ENCODE measurements at regions not wholly inside any gene's neighbourhood (a gene's known extent, or its start where the extent isn't known, plus 50 kb on each side); places are given as distances from the start of the nearest gene placed in this dataset.
A peak's percentile ranks its signal among the peaks of the same experiment; 100 is the strongest.

DNA sequence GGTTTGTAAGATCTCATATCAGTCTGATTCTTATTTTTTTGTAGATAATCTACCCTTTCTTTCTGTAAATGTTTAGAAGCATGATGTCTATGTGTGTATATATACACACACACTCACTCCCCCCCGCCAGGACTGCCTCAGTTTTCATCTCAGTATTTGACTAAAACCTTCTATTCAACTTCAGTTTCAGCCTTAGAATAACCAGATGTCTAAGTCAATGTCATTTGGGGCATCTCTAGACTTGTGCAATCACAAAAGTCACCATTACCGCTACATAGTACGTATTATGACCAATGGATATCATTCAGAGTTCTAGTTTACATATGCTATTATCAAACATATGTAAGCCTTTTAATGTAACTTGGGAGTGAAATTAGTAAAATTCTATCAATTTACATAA is 53.3 kb upstream of the BOLA1 start (continued):
- TF ChIP-seq, protein P1, sequence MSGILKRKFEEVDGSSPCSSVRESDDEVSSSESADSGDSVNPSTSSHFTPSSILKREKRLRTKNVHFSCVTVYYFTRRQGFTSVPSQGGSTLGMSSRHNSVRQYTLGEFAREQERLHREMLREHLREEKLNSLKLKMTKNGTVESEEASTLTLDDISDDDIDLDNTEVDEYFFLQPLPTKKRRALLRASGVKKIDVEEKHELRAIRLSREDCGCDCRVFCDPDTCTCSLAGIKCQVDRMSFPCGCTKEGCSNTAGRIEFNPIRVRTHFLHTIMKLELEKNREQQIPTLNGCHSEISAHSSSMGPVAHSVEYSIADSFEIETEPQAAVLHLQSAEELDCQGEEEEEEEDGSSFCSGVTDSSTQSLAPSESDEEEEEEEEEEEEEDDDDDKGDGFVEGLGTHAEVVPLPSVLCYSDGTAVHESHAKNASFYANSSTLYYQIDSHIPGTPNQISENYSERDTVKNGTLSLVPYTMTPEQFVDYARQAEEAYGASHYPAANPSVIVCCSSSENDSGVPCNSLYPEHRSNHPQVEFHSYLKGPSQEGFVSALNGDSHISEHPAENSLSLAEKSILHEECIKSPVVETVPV (CRISPR knock-in tag; IDR thresholded peaks at IDR 0.05), result no peak
- no peak for TF ChIP-seq PPARA (CRISPR knock-in tag; IDR thresholded peaks at IDR 0.05; ENCODE audit: borderline replicate concordance)
- no peak for TF ChIP-seq ZNF70 (CRISPR knock-in tag; IDR thresholded peaks at IDR 0.05)
- TF ChIP-seq RARB (CRISPR knock-in tag; IDR thresholded peaks at IDR 0.05), result no peak

DNA sequence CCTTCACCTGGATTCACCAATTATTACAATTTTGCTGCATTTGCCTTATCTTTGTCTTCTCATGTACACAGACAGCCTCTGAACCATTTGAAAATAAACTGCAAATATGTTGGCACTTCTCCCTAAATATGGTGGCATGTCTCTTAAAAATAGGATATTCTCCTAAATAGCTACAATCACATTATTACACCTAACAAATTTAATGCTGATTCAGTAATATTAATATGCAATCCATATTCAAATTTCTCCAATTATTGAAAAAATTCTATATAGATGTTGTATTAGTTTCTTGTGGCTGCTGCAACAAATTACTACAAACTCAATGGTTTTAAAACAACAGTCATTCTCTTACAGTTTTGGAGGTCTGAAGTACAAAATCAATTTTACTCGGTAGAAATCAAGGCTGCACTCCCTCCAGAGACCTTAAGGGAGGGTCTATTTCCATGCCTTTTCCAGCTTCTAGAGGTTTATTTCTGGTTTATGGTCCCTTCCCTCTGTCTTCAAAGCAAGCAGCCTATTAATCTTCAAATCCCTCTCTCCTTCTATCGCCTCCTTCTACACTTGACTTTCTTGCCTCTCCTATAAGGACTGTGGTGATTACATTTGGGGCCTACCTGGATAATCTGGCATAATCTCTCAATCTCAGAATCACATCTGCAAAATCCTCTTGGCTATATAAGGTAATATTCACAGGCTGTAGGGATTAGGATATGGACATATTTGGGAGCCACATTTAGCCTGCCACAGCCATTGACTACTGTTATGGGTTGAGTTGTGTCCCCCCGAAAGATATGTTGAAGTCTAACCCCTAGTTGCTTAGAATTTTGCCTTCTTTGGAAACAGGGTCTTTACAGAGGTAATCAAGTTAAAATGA is 52.5 kb upstream of the BOLA1 start:
- no peak for ATAC-seq
- TF ChIP-seq GLIS3 (CRISPR knock-in tag; IDR thresholded peaks at IDR 0.05) (no peak), ZC3H10 (CRISPR knock-in tag; IDR thresholded peaks at IDR 0.05) (peak; percentile 10; the same call in 1 of the 2 replicates), ESRRG (CRISPR knock-in tag; IDR thresholded peaks at IDR 0.05) (no peak), ISL1 (CRISPR knock-in tag; IDR thresholded peaks at IDR 0.05) (no peak)

DNA sequence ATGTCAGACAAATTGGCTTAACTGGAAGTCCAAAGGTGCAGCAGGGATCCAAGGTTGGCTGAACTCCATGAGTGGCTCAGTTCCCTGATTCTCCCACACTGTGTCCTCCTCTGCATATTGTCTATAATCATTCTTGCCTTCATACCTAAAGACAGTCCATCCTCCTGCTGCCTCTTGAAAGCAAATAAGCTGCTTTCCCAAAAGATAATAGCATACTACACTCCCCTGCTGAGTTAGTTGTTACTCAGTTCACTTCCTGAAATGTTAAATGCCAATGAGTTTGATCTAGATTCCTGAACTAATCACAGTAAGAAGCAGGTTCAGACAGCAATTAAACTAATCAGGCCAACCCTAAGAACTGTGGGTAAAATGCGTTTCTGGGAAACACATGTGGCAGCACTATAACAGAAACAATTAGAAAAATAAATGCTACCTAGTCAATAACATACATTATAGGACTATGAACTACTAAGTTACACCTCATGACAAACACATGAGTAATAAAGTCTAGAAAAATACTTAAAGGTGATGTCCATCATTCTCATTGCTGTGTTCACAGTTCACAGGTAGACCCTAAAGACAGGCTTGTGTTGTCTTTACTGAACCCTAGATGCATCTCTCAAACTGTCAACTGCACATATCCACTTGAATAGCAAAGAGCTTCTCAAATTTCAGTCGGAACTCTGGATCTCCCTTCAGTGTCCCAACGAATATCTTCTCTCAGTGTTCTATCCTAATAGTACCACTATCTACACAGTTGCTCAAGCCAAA is 50.8 kb upstream of the BOLA1 start:
- no peak for ATAC-seq
- TF ChIP-seq, protein P2, sequence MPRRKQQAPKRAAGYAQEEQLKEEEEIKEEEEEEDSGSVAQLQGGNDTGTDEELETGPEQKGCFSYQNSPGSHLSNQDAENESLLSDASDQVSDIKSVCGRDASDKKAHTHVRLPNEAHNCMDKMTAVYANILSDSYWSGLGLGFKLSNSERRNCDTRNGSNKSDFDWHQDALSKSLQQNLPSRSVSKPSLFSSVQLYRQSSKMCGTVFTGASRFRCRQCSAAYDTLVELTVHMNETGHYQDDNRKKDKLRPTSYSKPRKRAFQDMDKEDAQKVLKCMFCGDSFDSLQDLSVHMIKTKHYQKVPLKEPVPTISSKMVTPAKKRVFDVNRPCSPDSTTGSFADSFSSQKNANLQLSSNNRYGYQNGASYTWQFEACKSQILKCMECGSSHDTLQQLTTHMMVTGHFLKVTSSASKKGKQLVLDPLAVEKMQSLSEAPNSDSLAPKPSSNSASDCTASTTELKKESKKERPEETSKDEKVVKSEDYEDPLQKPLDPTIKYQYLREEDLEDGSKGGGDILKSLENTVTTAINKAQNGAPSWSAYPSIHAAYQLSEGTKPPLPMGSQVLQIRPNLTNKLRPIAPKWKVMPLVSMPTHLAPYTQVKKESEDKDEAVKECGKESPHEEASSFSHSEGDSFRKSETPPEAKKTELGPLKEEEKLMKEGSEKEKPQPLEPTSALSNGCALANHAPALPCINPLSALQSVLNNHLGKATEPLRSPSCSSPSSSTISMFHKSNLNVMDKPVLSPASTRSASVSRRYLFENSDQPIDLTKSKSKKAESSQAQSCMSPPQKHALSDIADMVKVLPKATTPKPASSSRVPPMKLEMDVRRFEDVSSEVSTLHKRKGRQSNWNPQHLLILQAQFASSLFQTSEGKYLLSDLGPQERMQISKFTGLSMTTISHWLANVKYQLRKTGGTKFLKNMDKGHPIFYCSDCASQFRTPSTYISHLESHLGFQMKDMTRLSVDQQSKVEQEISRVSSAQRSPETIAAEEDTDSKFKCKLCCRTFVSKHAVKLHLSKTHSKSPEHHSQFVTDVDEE (CRISPR knock-in tag; IDR thresholded peaks at IDR 0.05), result no peak
- no peak for TF ChIP-seq BACH2 (CRISPR knock-in tag; IDR thresholded peaks at IDR 0.05; ENCODE audit: borderline replicate concordance)
- TF ChIP-seq RARB (CRISPR knock-in tag; IDR thresholded peaks at IDR 0.05), result no peak
- TF ChIP-seq ZNF8 (CRISPR knock-in tag; IDR thresholded peaks at IDR 0.05), result no peak
- TF ChIP-seq TCF4 (CRISPR knock-in tag; IDR thresholded peaks at IDR 0.05; ENCODE audit: borderline replicate concordance), result no peak
- TF ChIP-seq, protein P3, sequence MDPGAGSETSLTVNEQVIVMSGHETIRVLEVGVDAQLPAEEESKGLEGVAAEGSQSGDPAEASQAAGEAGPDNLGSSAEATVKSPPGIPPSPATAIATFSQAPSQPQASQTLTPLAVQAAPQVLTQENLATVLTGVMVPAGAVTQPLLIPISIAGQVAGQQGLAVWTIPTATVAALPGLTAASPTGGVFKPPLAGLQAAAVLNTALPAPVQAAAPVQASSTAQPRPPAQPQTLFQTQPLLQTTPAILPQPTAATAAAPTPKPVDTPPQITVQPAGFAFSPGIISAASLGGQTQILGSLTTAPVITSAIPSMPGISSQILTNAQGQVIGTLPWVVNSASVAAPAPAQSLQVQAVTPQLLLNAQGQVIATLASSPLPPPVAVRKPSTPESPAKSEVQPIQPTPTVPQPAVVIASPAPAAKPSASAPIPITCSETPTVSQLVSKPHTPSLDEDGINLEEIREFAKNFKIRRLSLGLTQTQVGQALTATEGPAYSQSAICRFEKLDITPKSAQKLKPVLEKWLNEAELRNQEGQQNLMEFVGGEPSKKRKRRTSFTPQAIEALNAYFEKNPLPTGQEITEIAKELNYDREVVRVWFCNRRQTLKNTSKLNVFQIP (CRISPR knock-in tag; IDR thresholded peaks at IDR 0.05; ENCODE audit: borderline replicate concordance, low read depth), result no peak
- TF ChIP-seq, protein P1 (CRISPR knock-in tag; IDR thresholded peaks at IDR 0.05), result no peak
- no peak for TF ChIP-seq ZC3H10 (CRISPR knock-in tag; IDR thresholded peaks at IDR 0.05)
- no peak for TF ChIP-seq ZFP3 (CRISPR knock-in tag; IDR thresholded peaks at IDR 0.05)
- no peak for TF ChIP-seq SNAI2 (CRISPR knock-in tag; IDR thresholded peaks at IDR 0.05)
- TF ChIP-seq TOX (CRISPR knock-in tag; IDR thresholded peaks at IDR 0.05; ENCODE audit: borderline replicate concordance), result no peak
- TF ChIP-seq, protein P4, sequence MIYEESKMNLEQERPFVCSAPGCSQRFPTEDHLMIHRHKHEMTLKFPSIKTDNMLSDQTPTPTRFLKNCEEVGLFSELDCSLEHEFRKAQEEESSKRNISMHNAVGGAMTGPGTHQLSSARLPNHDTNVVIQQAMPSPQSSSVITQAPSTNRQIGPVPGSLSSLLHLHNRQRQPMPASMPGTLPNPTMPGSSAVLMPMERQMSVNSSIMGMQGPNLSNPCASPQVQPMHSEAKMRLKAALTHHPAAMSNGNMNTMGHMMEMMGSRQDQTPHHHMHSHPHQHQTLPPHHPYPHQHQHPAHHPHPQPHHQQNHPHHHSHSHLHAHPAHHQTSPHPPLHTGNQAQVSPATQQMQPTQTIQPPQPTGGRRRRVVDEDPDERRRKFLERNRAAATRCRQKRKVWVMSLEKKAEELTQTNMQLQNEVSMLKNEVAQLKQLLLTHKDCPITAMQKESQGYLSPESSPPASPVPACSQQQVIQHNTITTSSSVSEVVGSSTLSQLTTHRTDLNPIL (CRISPR knock-in tag; IDR thresholded peaks at IDR 0.05; ENCODE audit: low read depth), result no peak
- TF ChIP-seq CSDC2 (CRISPR knock-in tag; IDR thresholded peaks at IDR 0.05), result no peak
- no peak for TF ChIP-seq ESRRG (CRISPR knock-in tag; IDR thresholded peaks at IDR 0.05)
- no peak for TF ChIP-seq GLIS3 (CRISPR knock-in tag; IDR thresholded peaks at IDR 0.05)
- TF ChIP-seq OSR1 (CRISPR knock-in tag; IDR thresholded peaks at IDR 0.05), result no peak
- no peak for TF ChIP-seq ZNF565 (CRISPR knock-in tag; conservative IDR thresholded peaks at IDR 0.05; ENCODE audit: low read depth)
- no peak for TF ChIP-seq PPARA (CRISPR knock-in tag; IDR thresholded peaks at IDR 0.05; ENCODE audit: borderline replicate concordance)
- TF ChIP-seq, protein P5, sequence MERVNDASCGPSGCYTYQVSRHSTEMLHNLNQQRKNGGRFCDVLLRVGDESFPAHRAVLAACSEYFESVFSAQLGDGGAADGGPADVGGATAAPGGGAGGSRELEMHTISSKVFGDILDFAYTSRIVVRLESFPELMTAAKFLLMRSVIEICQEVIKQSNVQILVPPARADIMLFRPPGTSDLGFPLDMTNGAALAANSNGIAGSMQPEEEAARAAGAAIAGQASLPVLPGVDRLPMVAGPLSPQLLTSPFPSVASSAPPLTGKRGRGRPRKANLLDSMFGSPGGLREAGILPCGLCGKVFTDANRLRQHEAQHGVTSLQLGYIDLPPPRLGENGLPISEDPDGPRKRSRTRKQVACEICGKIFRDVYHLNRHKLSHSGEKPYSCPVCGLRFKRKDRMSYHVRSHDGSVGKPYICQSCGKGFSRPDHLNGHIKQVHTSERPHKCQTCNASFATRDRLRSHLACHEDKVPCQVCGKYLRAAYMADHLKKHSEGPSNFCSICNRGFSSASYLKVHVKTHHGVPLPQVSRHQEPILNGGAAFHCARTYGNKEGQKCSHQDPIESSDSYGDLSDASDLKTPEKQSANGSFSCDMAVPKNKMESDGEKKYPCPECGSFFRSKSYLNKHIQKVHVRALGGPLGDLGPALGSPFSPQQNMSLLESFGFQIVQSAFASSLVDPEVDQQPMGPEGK (CRISPR knock-in tag; IDR thresholded peaks at IDR 0.05; ENCODE audit: borderline replicate concordance), result no peak
- no peak for TF ChIP-seq ZFP30 (CRISPR knock-in tag; IDR thresholded peaks at IDR 0.05)

Measured in SK-N-SH treated with all-trans-retinoic acid at 6 μM for 48 hours (cell line).